Thoracic aorta (tissue), 2 donors: ENCODE measurements at regions not wholly inside any gene's neighbourhood (a gene's known extent, or its start where the extent isn't known, plus 50 kb on each side); places are given as distances from the start of the nearest gene placed in this dataset.

Experiments
- ATAC-seq: fragments of 150-250 bp; one replicate; pipeline ENCODE4 v1.8.0; 2017; ENCODE audit warnings: low read depth; ENCODE audit not compliant: insufficient number of reproducible peaks, low FRiP score
- DNase-seq: peaks from one replicate; pipeline ENCODE4 v3.0.0-alpha.2; 2020; ENCODE audit warnings: low spot score
- H3K27ac ChIP-seq, 2 donors: fragments of 200-600 bp; sonication (generic); 1 replicate in 1 of 2; 2 replicates in 1 of 2; pipeline ENCODE4 v1.5.1; 2016; ENCODE audit warnings: mild to moderate bottlenecking in 2 of 2, moderate library complexity in 2 of 2
- H3K27me3 ChIP-seq: fragments of 200-600 bp; sonication (generic); replicated peaks from 2 replicates; pipeline ENCODE4 v1.6.0; 2016; ENCODE audit warnings: mild to moderate bottlenecking; ENCODE audit not compliant: insufficient read depth
- H3K36me3 ChIP-seq: fragments of 200-600 bp; sonication (generic); one replicate; pipeline ENCODE4 v1.5.1; 2016
- H3K4me1 ChIP-seq, 2 donors: fragments of 200-600 bp; sonication (generic); 1 replicate in 1 of 2; 2 replicates in 1 of 2; pipeline versions ENCODE4 v1.5.1 to v1.6.0; 2016; ENCODE audit warnings: low read depth in 2 of 2, mild to moderate bottlenecking in 1 of 2; ENCODE audit not compliant: control insufficient read depth in 1 of 2
- H3K4me3 ChIP-seq: fragments of 200-600 bp; sonication (generic); 2 replicates; pipeline ENCODE4 v1.5.1; 2016; ENCODE audit warnings: mild to moderate bottlenecking
- H3K9me3 ChIP-seq: fragments of 200-600 bp; sonication (generic); 2 replicates; pipeline ENCODE4 v1.5.1; 2016
- CTCF ChIP-seq: fragments of 200-600 bp; sonication (generic); IDR thresholded peaks from one replicate; pipeline ENCODE4 v1.5.1; 2019; ENCODE audit warnings: antibody characterized with exemption

GRCh38 chr4:89545315-89545714, 237.7 kb upstream of the GPRIN3 start:
- H3K27ac ChIP-seq = no peak overlapping the region
- no peaks in the 10 kb centered on the region for H3K9me3 ChIP-seq
- no peak for DNase-seq
- TF ChIP-seq CTCF = no peak
- no peak for ATAC-seq
- H3K4me3 ChIP-seq = no peak overlapping the region
- no peaks in the 10 kb centered on the region for H3K4me1 ChIP-seq
- no peaks in the 10 kb centered on the region for H3K27me3 ChIP-seq
- H3K36me3 ChIP-seq = no peaks in the 10 kb centered on the region

DNA sequence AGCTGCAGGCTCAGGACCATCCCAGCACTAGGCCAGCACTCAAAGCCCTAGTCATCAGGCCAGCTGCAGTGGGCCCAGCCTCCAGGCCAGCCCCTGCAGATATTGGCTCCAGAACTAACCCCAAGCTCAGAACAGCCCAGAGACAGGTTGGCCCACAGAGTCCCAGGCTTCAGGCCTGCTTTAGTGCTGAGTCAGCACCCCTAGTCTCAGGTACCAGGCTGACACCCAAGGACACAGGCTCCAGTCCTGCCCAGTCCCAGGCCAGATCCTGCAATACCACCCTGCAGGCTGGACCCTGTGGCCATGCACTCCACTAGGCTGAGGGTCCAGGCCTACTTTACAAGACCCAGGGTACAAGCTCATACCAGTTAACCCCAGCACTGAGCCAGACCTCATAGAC, 234.4 kb upstream of the GPRIN3 start:
- TF ChIP-seq CTCF = no peak
- Histone ChIP-seq H3K27me3 (no peaks in the 10 kb centered on the region), H3K9me3 (no peaks in the 10 kb centered on the region), H3K36me3 (no peaks in the 10 kb centered on the region), H3K27ac (no peak overlapping the region), H3K4me1 (no peaks in the 10 kb centered on the region), H3K4me3 (no peak overlapping the region)
- DNase-seq = no peak
- no peak for ATAC-seq

DNA sequence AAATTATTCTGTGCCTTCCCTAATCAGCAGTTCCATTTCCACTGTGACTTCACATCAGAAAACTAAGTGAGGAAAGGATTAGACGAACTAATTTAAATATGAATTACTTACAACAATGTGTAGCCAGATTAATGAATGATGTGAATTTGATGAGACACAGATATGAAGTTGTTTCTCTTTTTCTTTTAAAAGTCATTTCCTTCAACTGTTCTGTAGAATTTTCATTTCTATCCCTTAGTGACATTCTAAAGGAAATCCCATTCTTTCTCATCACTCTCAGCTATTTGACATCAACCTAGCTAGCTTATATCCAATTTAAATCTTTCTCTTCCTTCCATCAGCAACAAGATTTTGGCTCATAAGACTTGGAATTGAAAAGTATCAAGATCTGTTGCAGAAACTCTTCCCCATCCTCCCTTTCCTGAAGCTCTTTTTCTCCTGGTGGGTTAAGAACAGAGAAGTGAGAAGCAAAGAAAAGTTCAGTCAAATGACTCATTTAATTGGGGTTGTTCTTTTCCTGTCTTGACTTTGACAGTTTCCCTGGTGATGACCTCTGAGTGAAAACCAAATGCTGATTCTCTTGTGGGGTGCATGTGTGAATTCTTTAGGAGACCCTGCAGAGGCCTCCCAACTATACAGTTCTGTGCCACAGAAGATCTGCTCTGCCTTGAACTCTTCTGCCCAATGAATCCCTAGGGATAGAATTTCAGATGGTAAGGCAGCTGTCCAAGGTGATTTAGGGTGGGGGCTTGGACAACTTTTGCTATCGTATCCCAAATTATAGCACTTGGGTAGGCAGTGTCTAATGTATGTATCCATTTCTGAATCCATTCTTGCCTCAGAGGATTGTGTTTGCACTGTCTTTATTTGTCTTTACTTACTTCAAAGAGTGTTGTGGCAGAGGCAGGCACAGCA, 232.5 kb upstream of the GPRIN3 start:
- DNase-seq = no peak
- no peaks in the 10 kb centered on the region for H3K4me1 ChIP-seq
- H3K9me3 ChIP-seq = no peaks in the 10 kb centered on the region
- H3K27me3 ChIP-seq = no peaks in the 10 kb centered on the region
- no peak overlapping the region for H3K27ac ChIP-seq
- no peaks in the 10 kb centered on the region for H3K36me3 ChIP-seq
- no peak overlapping the region for H3K4me3 ChIP-seq
- TF ChIP-seq CTCF = no peak
- no peak for ATAC-seq

- Histone ChIP-seq H3K9me3 (no peaks in the 10 kb centered on the region), H3K36me3 (no peaks in the 10 kb centered on the region), H3K27me3 (no peaks in the 10 kb centered on the region), H3K4me1 (no peaks in the 10 kb centered on the region), H3K4me3 (no peak overlapping the region), H3K27ac (no peak overlapping the region)
- ATAC-seq (no peak), DNase-seq (no peak)
- TF ChIP-seq CTCF = no peak
Observed at GRCh38 chr4:89539374-89539773, 231.8 kb upstream of the GPRIN3 start.

DNA sequence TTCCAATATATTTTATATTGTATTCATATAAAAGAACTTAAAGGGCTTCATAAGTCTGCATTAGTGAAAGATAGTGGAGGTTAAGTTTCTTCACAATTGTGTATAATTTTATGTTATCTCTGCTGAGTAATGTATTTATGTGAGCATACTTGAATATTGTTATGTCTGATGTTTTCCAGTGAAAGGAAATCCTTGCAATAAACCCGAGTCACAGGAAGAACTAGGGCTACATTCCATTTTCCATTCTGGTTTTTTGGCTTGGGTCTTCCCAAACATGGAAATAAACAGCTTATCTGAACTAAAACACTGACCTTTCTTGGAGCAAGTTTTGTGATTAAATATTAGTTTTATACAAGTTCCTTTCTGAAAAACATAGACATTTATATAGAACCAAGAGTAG, 231.3 kb upstream of the GPRIN3 start:
- no peaks in the 10 kb centered on the region for H3K4me1 ChIP-seq
- ATAC-seq (no peak), DNase-seq (no peak)
- no peaks in the 10 kb centered on the region for H3K27me3 ChIP-seq
- H3K9me3 ChIP-seq = no peaks in the 10 kb centered on the region
- no peak overlapping the region for H3K27ac ChIP-seq
- TF ChIP-seq CTCF = no peak
- H3K36me3 ChIP-seq = no peaks in the 10 kb centered on the region
- no peak overlapping the region for H3K4me3 ChIP-seq
